ENCODE measurements at regions not wholly inside any gene's neighbourhood (a gene's known extent, or its start where the extent isn't known, plus 50 kb on each side); places are given as distances from the start of the nearest gene placed in this dataset.

- TF ChIP-seq CTCF (IDR thresholded peaks at IDR 0.05) (no peak), POLR2A (IDR thresholded peaks at IDR 0.05) (no peak)
These were observed 129.9 kb upstream of the TFPI start for GRCh38 chr2:187684174-187684573.

Data from adrenal gland (tissue), 5 donors.